ENCODE measurements at regions not wholly inside any gene's neighbourhood (a gene's known extent, or its start where the extent isn't known, plus 50 kb on each side); places are given as distances from the start of the nearest gene placed in this dataset.

- Histone ChIP-seq H3K4me3 (no peak overlapping the region), H3K27ac (no peak overlapping the region), H3K4me1 (no peaks in the 10 kb centered on the region), H3K9me3 (no peaks in the 10 kb centered on the region), H3K36me3 (no peaks in the 10 kb centered on the region), H3K27me3 (no peaks in the 10 kb centered on the region)
- intact Hi-C loops (cut with DNase I), result no loop called here
- no peak for DNase-seq
- WGBS, 2 donors, result 76 to 96% methylated on average over 1 of the region's 1 CpG
- TF ChIP-seq POLR2A (IDR thresholded peaks at IDR 0.05) (no peak), CTCF (IDR thresholded peaks at IDR 0.05) (no peak)
Observed at GRCh38 chr3:96361241-96361640, 453.2 kb upstream of the EPHA6 start.

GRCh38 chr3:96370637-96371036, 443.8 kb upstream of the EPHA6 start:
- no peak overlapping the region for H3K27ac ChIP-seq
- no peak overlapping the region for H3K4me3 ChIP-seq
- H3K27me3 ChIP-seq, result no peaks in the 10 kb centered on the region
- H3K36me3 ChIP-seq, result no peaks in the 10 kb centered on the region
- intact Hi-C loops (cut with DNase I), result no loop called here
- no peaks in the 10 kb centered on the region for H3K9me3 ChIP-seq
- H3K4me1 ChIP-seq, result no peaks in the 10 kb centered on the region
- no peak for DNase-seq
- TF ChIP-seq CTCF (IDR thresholded peaks at IDR 0.05) (no peak), POLR2A (IDR thresholded peaks at IDR 0.05) (no peak)

- Histone ChIP-seq H3K4me1 (no peaks in the 10 kb centered on the region), H3K27me3 (no peaks in the 10 kb centered on the region), H3K27ac (no peak overlapping the region), H3K36me3 (no peaks in the 10 kb centered on the region), H3K9me3 (no peaks in the 10 kb centered on the region), H3K4me3 (no peak overlapping the region)
- 40 to 43% methylated on average over 1 of the region's 1 CpG for WGBS, 2 donors
- DNase-seq, result no peak
- intact Hi-C loops (cut with DNase I), result no loop called here
- TF ChIP-seq CTCF (IDR thresholded peaks at IDR 0.05) (no peak), POLR2A (IDR thresholded peaks at IDR 0.05) (no peak)
Observed at GRCh38 chr3:96410006-96410730, 404.2 kb upstream of the EPHA6 start.

- Histone ChIP-seq H3K4me1 (no peaks in the 10 kb centered on the region), H3K4me3 (no peak overlapping the region), H3K27ac (no peak overlapping the region), H3K9me3 (no peaks in the 10 kb centered on the region), H3K27me3 (no peaks in the 10 kb centered on the region), H3K36me3 (no peaks in the 10 kb centered on the region)
- intact Hi-C loops (cut with DNase I), result no loop called here
- TF ChIP-seq CTCF (IDR thresholded peaks at IDR 0.05) (no peak), POLR2A (IDR thresholded peaks at IDR 0.05) (no peak)
- no peak for DNase-seq
- WGBS, 2 donors, result 60% methylated on average over 1 of the region's 5 CpGs; no CpG with 5 or more reads in 1 of the 2 donors
Observed at GRCh38 chr3:96416549-96417255, 397.7 kb upstream of the EPHA6 start.

GRCh38 chr3:96428097-96428496, 386.3 kb upstream of the EPHA6 start:
- no peak for DNase-seq
- Histone ChIP-seq H3K27me3 (no peaks in the 10 kb centered on the region), H3K9me3 (no peaks in the 10 kb centered on the region), H3K4me1 (no peaks in the 10 kb centered on the region), H3K36me3 (no peaks in the 10 kb centered on the region), H3K27ac (no peak overlapping the region), H3K4me3 (no peak overlapping the region)
- intact Hi-C loops (cut with DNase I), result no loop called here
- no peak for TF ChIP-seq POLR2A (IDR thresholded peaks at IDR 0.05)
- no peak for TF ChIP-seq CTCF (IDR thresholded peaks at IDR 0.05)

Data from esophagus squamous epithelium (tissue), 5 donors.